ENCODE measurements at regions not wholly inside any gene's neighbourhood (a gene's known extent, or its start where the extent isn't known, plus 50 kb on each side); places are given as distances from the start of the nearest gene placed in this dataset.

DNA sequence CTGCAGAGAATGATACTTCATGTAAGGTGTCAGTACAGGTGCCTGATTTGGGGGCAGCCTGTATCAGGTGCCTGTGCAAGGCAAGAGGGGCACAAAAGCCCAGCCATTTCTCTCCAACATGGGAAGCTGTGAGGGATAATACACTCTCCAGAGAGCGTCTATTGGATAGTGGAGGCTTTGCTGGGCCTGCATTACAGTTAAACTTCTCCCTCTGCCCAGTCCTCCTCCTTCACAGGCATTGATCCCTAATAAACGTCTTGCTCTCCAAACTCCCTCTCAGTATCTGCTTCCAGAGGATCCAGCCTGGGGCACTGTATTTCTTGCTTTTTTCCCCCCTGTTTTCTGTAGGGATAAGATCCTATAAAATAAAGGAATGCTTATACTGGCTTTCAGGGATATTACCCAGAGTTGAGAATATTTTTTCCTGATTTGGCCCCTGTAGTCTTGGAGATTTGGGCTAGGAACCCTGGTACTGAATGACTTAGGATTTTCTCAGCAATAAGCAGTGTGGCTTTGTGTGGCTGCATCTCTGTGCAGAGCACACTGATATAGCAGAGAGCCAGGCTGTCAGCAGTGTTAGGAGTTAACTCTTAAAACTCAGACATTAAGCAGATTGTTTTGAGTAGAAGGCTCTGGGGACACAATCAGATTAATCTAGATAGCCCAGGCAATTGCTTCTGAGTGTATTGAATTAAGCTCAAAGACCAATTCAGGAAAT is 330.6 kb downstream of the CYRIA start:
- DNase-seq (ENCODE audit: low read depth in 2 of 2): no peak

GRCh38 chr2:16334366-16334765 is 331.3 kb downstream of the CYRIA start:
- no peak for DNase-seq (ENCODE audit: low read depth in 2 of 2)

DNA sequence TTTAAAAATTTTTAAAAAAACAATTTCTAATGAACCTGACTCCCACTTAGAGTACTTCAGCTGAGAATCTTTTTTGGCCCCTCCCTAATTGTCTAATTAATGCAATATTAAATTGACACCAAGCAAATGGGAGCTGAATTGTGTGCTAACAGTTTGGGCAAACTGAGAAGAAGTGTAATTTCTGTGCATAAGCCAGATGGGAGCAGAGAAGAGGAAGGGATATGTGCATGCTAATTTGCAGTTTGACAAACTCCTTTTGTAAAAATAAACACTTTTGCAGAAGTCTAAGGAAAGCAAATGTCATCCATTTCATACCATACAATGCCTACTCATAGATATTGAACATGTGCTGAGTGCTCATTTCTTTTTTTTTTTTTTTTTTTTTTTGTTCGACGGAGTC is 332.0 kb downstream of the CYRIA start:
- DNase-seq (ENCODE audit: low read depth in 2 of 2): no peak

DNA sequence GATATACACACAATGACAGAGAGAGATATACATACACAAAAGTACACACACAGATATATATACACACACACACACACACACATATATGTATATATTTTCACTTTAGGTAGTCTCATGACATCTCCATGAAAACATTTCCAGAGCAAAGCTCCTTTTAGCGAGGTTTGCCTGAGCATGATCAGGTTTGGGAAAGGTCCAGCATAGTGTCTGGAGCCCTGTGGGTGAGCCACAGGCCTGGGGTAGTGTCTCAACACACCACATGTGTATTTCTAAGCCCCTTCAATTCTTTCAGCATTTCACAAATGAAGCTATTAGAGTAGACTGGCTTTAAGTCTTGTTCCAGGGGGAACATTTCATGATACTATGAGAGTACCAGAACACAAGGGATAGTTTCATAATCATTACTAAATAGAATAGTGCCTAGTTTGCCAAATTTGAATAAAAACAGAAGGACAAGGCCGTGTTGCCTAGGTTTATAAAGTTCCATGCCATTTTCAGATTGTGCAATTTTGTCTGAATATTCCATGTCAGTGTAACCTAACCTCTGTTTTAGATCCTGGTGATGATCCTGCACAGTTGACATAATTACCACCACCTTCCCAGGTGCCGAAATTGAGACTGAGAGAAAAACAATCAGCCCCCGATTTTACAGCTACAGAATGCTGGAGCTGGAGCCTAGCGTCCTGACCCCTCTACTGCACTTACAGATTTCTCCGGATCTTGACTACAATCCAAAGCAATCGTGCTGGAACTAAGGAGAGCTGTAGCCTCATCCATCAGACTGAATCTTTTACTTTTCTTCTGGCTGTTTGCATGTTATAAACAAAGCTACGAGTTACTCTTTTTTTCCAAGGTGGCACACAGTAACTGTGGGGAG is 332.7 kb downstream of the CYRIA start:
- DNase-seq (ENCODE audit: low read depth in 2 of 2): no peak

GRCh38 chr2:16331772-16332171 is 333.9 kb downstream of the CYRIA start:
- DNase-seq (ENCODE audit: low read depth in 2 of 2): no peak

DNA sequence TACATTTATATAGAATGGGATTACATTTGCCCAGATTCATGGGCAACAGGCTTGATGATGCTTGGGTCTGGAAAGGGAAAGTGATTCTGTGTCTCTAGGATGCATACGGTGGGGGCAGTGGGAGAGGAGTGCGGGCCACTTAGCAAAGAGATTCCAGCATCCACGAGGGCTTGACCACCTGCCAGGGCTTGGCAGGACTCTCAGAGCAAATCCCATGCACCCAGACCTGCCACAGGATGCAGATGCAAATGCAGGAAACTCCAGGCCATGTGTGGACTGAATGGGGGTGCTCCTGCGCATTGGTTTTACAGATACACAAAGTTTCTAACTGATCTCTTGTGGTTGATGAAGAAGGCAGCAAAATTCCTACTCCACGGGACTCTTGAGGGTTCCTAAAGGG is 334.7 kb downstream of the CYRIA start:
- DNase-seq (ENCODE audit: low read depth in 2 of 2): no peak

DNA sequence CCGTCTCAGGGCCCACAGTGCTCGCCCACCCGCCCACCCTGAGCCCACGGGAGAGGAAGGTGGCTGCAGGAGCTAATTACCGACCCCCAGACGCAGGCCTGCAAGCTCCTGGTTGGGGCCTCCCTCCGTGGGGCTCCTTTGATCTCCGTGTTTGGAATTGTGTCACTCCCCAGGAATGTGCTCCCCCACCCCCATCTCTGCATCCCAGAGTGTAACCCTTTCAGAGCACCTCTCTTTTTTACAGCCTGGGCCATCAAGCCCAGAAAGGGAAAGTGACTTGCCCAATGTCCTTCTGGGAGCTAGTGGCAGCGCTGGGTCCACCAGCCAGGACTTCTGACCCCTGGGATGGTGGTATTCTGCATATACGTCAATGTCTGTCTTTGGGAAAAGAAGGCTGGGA is 335.1 kb downstream of the CYRIA start:
- DNase-seq (ENCODE audit: low read depth in 2 of 2): no peak

GRCh38 chr2:16330012-16330411 is 335.6 kb downstream of the CYRIA start:
- no peak for DNase-seq (ENCODE audit: low read depth in 2 of 2)

GRCh38 chr2:16329421-16329820 is 336.2 kb downstream of the CYRIA start:
- DNase-seq (ENCODE audit: low read depth in 2 of 2): no peak

DNA sequence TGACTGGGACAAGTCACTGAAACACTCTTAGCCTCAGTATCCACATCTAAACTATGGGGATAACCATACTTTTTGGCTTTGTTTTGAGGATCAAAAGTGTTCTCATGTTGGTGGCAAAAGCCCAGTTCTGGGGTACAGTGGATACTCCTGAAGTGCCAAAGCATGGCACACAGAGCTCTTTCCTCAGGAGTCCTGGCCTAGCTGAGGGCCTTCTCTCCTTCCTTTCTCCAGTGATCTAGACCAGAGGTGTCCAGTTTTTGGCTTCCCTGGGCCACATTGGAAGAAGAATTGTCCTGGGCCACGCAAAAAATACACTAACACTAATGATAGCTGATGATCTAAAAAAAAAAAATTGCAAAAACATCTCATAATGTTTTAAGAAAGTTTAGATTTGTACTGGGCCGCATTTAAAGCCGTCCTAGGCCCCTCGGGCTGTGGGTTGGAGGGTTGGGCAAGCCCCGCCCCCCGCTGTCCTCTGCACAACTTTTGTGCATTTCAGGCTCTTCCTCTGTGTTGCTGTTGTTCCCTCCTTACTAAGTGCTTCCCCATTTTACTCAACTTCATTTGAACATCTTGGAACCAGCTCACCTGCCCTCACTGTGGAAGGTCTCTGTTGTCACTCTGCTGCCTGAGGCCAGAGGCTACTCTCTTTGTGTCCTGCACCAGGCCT is 337.0 kb downstream of the CYRIA start:
- no peak for DNase-seq (ENCODE audit: low read depth in 2 of 2)

DNA sequence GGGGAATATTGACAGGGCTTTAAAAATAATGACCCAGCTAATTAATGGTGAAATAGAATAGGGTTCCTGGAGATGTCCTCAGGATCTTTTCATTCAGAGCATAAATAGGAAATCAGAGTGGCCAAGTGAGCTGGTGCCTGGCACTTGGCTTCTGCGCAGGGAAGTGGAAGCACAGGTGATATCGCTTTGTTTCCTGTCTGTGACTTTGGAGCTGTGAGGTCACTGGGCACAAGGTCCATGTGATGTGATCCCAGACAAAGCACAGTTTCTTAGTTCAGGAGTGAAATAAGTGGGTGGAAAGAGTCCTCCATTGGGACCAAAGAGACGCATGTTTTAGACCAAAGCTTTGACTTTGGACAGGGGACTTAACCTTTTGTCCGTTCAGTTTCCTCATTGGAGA is 338.3 kb downstream of the CYRIA start:
- DNase-seq (ENCODE audit: low read depth in 2 of 2): no peak

DNA sequence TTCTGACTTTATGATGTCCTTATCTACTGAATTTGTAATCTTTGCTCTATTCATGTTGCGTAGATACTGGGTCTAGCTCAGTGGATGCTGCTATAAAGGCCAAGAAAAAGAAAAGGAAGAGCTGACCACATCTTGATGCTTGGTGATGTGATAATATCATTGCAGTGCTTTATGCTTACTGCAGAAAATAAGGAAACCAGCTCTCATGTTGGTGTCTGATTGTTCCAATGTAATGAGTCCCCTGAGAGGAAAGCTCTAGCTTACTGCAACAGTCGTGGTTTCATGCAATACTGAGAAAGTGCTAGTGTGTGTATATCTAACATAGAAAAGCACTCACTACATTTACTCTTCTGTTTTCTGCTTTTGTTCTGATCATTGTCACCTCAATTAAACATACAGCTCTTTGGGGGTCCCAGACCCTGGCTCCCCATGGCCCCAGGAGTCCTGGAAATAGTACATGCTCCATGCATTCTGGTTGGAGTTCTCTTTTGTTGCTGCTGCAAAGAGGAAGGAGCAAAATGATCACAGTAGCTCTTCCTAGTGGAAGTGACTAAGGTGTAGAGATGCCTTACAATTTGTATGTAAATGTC is 338.8 kb downstream of the CYRIA start:
- DNase-seq (ENCODE audit: low read depth in 2 of 2): no peak

GRCh38 chr2:16325976-16326510 is 339.6 kb downstream of the CYRIA start:
- no peak for DNase-seq (ENCODE audit: low read depth in 2 of 2)

GRCh38 chr2:16325016-16325975 is 340.3 kb downstream of the CYRIA start:
- DNase-seq (ENCODE audit: low read depth in 2 of 2): no peak

GRCh38 chr2:16324544-16324937 is 341.1 kb downstream of the CYRIA start:
- no peak for DNase-seq (ENCODE audit: low read depth in 2 of 2)

- DNase-seq (ENCODE audit: low read depth in 2 of 2): no peak
These were observed 341.8 kb downstream of the CYRIA start for GRCh38 chr2:16323551-16324543.

GRCh38 chr2:16323126-16323520 is 342.5 kb downstream of the CYRIA start:
- no peak for DNase-seq (ENCODE audit: low read depth in 2 of 2)

DNA sequence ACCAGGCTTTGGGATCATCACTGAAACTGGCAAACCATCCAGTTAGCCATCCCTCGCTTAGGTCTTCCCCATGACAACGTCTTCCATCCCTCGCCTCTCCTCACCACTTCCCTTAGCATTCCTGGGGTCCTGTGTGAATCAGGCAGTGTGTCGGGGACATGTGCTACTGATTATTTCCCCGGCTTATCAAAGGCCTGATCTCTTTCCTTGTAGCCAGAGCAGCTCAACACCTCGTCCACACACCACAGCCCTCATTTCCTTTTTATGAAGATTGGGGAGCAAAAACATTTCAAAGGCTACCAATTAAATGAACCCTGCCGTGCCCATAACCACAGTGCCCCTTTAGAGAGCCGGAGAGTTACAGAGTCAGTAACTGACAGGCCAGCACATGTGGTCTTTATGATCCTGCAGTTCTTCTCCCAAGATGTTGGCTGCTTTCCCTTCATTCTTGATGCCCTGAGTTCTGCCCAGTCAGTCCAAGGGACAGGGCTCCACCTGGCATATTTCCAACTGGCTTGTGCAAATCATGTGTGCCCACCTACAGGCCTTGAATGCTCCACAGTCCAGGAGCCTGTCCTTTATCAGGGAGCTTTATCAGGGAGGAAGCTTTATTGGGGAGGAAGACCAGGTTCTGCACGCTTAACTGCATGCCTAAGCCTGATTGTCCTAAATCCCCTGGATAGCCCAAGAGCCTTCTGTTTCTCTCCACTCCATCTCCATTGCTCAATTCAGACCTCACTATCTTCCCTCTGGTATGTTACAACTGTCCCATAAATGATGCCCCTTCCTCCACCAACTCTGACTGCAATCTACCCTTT is 343.1 kb downstream of the CYRIA start:
- no peak for DNase-seq (ENCODE audit: low read depth in 2 of 2)

DNA sequence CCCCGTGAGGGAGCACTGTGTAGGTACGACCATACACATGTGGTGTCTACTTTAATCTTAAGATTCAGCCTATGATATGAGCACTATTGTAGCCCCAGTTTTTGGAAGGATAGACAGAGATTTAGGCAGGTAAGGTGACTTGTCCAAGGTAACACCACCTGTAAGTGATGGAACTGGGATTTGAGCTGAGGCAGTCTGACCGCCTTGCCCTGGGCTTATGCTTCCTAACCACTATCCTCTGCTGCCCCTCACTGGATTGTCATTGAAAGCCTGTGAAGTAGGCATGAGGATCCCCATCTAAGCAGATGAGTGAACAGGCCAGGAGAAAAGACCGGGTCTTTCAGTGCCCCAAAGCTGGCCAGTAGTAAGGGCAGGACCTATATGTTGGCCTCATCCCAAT is 343.8 kb downstream of the CYRIA start:
- DNase-seq (ENCODE audit: low read depth in 2 of 2): no peak
